GM21360 (cell line): ENCODE measurements at regions not wholly inside any gene's neighbourhood (a gene's known extent, or its start where the extent isn't known, plus 50 kb on each side); places are given as distances from the start of the nearest gene placed in this dataset.

Experiments used
- ATAC-seq: cut with Tn5 transposase; IDR thresholded peaks from one replicate; pipeline ENCODE4 v1.9.1; 2021; ENCODE audit warnings: mild to moderate bottlenecking, moderate library complexity; ENCODE audit not compliant: unreplicated experiment

DNA sequence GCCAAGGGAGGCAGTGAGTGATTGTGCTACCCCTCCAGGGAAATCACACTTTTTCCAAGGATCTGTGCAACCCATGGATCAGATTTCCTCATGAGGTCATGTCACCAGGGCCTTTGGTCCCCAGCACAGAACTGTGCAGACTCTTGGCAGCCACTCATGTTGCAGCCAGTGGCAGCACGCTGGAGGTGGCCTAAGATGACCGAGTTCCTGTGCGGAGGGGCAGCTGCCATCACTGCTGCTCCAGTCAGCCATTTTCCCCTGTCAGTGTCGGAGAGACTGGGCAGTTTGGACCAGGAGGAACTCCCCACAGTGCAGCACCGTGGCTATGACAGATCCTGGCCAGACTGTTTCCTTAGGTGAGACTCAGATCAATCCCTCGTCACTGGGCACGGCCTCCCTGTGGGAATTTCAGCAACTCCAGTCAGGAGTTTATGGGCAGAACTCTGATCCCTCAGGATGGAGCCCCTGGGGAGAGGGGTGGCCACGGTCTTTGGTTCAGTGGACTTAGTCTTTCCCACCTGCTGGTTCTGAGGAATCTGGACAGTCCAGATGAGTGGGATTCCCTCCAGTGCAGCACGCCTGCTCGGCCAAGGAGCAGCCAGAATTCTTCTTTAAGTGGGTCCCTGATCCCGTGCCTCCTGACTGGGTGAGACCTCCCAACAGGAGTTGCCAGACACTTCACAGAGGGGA, 194.6 kb upstream of the CARD18 start:
- no peak for ATAC-seq

DNA sequence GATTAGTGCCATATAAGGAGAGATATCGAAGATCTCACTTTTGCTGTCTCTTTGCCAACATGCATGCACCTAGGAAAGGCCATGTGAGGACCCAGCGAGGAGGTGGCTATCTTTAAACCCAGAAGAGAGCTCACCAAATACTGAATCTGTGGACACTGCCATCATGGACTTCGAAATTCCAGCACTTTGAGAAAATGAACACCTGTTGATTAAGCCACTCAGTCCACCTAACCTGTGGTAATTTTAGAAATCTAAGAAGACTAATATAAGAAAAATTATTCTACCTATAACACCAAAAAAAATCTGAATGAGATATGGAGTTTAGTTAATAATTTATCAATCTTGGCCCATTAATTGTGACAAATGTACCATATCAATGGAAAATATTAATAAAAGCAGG, 193.6 kb upstream of the CARD18 start:
- no peak for ATAC-seq

DNA sequence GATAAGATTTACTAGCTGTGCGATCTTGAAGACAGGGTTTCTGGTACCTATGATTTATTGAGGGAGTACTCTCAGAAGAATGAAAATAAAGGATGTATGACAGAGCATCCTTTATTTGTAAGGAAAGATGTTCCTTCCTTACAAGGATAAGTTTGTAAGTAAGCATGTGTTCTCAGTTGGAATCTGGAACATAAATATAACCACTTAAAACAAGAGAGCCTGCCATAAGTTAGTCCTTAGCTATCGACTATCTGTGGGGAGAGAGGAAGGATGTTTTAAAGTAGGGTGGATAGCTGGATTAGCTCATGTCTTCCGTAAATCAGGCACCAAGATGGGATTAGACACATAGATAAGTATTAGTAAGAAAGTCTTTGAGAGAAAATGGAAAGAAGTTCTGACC, 192.6 kb upstream of the CARD18 start:
- no peak for ATAC-seq

DNA sequence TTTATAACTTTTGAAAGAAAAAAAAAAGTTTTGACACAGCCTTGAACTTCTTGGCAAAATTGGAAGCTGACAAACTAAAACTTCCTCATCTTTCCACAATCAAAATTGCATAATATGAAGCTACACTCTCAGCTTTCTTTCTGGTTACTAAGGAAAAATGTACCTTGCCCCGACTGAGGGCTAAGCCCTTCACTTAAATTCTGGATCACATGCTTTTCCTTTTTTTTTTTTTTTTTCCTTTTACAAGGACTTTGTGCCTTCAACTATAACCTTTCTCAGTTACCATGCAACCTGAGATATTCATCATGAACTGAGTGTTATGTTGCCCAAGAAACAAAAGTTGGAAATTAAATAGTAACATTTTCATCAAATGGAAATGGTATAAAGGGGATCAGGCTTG, 188.5 kb upstream of the CARD18 start:
- ATAC-seq: no peak

DNA sequence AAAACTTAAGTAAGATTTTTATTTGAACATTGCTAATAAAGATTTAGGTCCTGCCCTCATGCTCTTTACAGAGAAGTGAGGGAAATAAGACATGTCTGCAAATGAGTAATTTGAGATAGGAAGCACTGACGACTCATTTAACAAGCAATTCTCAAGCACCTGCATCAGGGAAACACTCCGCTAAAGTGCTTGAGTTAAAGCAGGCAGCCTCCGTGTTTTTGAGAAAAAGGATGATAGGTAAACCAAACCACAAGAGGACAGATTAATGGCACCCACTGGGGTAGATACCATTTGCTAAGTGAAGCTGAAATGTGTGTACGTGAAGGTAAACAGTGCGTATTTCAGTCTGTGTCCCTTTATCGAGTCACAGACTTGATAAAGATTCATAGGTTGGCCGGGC, 184.6 kb upstream of the CARD18 start:
- ATAC-seq: no peak

DNA sequence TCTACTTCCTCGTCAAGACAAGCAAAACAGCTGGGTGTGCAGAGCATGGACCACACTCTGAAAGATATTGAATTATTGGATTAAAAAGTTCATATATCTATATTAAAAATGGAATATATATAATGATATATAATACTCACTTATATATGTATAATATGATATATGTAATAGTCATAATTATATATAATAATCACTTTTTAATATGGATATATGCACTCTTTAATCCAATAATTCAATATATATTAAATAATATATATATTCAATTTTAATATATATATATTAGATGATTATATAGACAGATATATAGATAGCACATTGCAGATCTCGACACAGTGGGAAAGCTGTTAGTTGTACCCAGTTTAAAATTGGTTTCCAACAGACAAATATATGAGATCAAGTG, 182.1 kb upstream of the CARD18 start:
- ATAC-seq: no peak

DNA sequence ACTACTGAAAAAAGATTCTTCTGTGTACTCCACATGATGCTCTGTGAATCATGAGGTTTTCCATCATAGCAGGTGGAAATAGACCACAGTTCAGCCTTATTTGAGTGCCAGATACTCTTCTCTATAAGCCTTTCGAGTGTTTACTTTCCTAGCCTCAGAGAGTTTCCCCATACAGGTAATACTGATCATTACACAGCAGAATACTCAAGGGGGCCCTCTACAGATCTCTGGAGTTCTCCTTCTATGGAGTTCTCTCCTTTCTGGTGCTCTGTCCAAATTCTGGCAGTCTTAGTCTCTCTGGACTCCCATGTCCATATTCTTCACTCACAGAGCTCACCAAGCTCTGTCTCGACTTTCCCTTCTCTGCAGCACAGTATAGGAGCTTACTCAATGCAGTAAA, 175.7 kb upstream of the CARD18 start:
- no peak for ATAC-seq

DNA sequence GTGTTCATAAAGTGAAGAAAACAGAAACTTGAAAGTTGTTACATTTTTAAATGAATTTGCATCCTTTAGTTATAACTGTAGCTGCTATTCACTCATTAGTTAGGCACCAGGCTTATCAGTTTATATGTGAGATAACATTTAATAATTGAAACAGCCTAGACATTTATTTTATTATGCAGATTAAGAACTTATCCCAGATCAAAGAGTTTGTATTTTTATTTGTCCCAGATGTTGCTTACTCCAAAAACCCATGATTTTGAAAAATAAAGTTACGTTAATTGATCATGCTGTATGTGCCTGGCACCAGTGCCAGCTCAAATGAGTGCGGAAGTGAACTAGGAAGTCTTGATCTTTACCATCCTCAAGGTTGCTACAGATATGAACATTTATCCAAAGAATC, 172.7 kb upstream of the CARD18 start:
- no peak for ATAC-seq

DNA sequence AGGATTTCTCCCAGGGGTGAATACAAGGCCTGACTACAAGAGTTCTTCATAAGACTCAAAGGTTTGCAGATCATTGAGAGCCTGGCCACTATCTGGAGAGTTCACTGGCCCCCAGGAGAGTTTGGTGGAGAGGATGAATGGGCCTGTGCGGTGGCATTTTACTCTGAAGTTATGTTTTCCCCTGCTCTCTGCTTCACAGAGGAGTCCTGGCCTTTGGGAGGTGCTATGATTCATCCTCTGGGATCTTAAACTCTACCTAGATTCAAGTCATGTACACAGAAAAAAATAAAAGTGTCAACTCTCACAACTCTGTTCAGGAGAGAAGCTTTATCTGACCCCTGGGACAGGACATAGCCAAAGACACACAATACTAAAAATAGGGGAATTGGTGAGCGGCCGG, 159.1 kb upstream of the CARD18 start:
- no peak for ATAC-seq

DNA sequence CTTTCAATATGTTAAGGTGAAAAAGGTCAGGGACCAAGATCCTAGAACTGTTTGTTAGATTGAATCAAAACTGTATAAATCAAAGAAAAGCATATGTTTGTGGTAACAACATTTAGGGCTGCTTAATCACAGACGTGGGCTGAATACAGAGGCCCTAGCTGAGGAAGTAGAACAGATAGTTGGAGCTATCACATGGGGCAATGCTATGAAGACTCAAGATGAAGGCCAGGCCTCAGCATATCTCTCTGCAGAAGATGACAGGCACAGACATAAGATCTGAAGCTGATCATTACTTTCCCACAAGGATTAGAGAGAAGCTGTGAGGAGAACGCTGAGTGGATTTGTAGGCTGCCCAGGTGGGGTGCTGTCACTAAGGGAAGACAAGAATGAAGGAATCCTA, 158.6 kb upstream of the CARD18 start:
- no peak for ATAC-seq

DNA sequence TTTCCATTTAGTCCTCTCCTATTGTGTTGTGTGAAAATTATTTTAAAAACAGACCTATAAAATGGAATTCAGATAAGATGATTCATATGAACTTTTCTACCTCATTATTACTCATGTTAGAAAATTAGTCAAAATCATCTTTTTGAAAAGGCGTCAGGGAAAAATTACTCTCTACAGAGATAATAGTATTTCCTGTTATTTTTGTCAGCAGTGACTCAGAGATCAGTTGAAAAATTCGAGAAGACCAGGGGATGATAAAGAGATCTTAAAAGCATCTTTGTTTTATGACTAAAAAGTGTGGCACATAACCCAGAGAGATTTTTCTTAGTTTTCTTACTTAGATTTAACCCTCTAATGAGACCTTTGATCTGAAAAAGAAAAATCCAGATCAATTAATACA, 157.9 kb upstream of the CARD18 start:
- ATAC-seq: no peak

DNA sequence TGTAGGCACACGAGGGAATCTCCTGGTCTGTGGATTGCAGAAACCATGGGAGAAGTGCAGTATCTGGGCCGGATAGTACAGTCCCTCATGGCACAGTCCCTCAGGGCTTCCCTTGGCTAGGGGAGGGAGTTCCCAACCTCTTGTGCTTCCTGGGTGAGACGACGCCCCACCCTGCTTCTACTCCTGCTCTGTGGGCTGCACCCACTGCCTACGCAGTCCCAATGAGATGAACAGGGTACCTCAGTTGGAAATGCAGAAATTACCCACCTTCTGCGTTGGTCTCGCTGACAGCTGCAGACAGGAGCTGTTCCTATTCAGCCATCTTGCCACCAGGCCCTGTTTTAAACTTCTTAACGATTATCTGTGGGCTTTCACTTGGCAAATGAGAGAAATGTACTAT, 157.2 kb upstream of the CARD18 start:
- ATAC-seq: no peak

DNA sequence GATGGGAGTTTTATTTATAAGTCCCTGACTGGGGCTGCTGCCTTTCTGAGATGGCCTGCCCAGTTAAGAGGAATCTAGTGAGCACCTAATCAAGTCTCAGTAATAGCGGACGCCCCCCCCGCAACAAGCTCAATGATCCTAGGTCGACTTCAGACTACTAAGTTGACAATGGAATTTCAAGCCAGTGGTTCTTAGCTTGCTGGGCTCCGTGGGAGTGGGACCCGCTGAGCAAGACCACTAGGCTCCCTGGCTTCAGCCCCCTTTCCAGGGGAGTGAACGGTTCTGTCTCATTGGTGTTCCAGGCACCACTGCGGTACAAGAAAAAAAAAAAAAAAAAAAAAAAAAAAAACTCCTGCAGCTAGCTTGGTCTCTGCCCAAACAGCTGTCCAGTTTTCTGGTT, 156.8 kb upstream of the CARD18 start:
- no peak for ATAC-seq

DNA sequence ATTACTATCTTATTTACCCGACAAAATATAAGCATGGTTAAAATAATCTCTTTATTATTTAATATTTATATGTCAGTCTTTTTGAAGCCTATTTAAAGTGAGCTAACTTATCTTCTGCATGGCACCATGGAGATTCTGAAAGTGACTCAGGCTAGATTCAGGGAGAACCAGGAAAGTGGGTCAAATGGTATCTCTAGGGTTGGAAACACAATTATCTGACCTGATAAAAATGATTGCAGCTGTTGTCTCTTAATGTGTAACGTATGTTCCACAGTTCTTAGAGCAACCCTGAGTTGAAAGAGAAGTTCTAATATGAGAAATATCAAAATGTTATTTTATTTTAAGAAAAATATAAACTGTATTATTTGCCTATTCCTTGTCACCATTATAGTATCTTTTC, 143.1 kb upstream of the CARD18 start:
- ATAC-seq: no peak

DNA sequence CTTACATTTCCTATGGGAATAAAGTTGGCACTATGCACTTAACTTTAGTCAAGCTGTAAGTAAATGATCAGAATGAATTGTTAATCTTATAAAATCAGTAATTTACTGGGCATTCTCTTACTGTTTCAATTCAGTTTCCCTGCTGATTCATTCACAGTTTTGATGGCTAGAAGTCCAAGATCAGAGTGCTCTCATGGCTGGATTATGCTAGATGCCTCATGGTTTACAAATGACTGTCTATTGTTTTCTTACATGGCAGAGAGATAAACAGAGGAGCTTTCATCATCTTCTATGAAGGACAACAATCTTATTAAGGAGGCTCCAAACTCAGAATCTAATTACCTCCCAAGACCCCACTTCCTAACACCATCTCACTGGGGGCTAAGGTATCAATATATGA, 135.1 kb upstream of the CARD18 start:
- ATAC-seq: no peak

DNA sequence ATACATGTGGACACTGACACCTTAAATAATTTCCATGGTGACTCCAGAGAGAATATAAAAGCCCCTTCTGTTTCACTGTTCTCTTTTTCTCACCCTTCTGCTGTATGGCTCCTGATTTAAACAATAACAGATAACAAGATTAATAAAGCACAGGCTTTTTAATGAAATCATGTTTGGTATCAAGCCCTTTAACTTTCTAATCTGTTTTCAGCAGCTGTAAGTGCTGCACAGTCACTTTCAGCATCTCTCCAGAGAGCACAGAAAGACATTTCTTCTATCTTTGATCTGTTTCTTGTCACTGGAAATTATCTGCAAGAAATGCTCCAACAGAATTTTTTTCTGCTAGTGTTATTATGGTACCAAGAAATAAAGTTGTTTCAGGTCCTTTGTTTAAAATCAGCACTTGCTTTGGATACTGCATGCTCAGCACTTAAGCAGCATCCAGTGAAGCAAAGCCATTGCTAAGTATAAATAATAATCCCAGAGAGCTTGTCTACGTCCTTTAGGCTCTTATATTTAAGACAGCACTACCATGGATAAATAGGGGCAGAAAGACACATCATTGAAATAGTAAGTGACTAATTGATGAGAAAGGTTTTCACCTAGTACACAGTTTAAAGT, 134.2 kb upstream of the CARD18 start:
- no peak for ATAC-seq

DNA sequence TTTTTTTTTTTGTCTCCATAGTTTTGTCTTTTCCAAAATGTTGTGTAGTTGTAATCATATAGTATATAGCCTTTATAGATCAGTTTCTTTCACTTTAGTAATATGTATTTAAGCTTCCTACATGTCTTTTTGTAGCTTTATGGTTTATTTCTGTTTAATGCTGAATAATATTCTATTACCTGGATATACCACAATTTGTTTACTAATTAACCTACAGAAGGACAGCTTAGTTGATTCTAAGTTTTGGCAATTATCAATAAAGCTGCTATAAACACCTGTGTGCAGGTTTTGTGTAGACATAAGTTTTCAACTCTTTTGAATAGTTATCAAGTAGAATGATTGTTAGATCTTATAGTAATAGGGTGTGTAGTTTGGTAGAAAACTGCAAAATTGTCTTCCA, 130.3 kb upstream of the CARD18 start:
- no peak for ATAC-seq

DNA sequence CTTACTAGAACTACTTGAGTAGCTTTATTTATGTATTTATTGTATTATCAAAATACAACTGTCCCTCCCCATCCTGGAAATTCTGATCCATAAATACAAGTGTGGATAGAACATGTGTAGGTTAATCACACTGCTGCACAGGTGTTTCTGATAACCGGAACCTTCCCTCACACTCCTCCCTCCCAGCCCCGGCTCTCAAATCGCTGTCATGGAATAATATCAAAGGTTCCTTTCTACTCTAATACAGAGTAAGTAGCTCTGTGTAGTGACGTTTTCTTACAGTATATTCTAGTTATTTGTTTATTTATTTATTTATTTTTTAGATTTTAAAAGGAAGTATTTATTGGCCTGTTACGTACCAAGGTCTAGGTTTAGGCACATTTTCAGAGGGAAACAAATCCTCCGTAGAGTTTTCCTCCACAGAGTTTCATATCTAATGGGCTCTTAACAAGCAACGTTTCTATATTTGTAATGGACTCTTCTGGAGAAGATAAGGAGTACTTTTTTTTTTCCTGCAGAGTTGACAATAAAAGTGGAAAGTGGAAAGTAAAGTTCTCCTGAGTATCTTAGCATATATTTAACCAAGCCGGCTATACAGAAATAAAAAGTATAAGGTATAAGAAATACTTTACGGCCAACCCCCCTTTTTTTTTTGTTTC, 129.0 kb upstream of the CARD18 start:
- ATAC-seq: no peak

DNA sequence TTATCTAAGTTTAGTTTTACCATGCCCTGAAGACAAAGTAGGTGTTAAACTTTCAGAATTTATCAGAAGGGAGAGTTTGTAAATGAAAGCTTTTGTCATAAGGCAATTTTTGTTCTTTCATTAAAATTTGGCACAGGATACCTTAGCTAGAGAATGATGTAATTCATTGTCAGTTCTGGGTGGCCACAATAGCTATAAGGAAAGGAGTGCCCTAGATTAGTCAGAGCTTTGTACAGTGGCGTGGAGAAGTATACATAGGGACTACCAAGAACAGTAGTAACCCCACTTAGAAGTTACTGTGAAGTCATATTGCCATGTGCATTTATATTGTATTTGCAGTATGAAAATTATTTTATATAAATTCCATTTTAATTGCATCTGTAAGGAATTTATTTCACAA, 126.3 kb upstream of the CARD18 start:
- no peak for ATAC-seq

DNA sequence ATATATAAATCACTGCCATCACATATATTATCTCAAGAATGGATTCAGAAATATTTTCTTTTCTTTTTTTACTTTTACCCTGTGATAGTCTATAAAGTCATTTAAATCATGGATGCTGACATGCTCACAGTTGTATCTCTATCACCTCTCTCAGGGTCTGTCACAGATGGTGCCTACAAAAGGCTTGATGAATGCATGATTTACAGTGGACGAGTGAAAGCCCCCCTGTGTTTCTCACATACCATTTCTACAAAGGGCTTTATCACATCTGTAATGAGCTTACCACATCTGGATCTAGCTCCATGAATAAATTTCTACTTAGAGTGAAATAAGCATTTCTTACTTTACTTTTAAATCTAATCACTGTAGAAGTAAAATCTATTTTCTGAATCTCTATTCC, 121.4 kb upstream of the CARD18 start:
- no peak for ATAC-seq

DNA sequence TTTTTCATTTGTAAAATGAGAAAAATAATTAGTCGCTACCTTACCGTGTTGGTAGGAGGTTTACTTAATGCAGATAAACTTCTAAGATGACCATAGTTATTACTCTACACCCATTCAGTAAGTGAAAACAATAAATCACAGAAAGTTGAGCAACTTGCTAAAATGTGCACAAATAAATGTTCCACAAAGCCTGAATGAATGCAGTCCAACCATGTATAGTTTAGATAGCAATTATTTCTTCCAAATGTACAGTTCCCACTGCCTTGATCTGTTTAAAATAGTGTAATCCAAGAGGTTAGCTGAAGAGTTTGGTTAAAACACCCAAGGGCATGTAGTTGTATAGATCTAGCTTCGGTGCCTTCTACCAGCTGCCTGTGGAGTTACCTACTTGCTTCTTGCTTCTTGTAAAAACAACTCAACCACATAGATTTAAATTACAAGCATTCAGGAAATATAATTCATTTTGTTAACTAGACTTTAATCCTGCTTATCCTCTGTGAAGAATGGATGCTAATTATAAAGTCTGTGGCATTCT, 106.3 kb upstream of the CARD18 start:
- ATAC-seq: no peak

DNA sequence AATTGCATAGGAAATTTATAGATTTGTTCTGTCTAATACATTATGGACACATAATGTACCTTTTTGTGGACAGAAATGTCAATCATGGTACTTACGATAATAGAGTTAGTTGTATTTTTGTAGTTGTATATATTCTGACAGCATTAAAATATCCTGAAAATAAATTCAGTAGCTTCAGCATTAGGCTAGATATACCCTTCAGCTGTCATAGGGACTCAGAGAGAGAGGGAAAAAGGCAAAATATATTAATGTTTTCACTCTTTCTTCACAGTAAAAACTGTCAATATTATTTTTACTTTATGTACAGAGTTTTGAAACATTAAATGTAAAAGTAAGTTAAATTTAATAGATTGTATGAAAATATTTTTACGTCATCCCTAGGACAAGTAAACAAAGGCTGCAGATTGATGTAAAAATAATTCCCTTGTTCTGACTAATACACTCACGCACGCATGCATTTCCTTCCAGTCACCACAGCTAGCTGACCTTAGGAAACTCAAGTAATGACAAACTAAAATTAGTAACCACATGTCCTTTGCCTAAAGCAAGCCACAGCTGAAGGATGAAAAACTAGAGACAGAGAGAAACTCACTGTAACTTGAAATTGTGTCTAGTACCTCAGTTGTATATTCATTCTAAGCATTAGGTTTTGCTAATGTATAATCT, 104.7 kb upstream of the CARD18 start:
- ATAC-seq: no peak
